ENCODE measurements at regions not wholly inside any gene's neighbourhood (a gene's known extent, or its start where the extent isn't known, plus 50 kb on each side); places are given as distances from the start of the nearest gene placed in this dataset.

DNA sequence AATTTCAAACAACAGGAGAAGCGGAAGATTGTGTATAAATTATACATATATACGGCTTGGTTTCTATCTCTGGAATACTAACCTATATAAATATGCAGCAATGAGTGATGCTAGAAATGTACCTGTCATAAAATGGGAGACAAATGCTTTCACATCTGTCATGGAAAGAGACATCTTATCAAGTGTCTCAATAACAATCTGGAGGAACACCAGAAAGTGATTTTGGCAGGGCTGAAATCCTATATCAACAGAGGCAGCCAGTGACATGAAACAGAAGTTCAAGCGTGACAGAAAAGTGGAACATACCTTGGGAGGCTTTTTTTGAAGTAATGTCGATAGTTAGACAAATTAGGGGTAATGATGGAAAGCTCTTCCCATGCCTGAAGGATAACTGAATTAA is 834.6 kb downstream of the JRKL start:
- TF ChIP-seq, protein P1, sequence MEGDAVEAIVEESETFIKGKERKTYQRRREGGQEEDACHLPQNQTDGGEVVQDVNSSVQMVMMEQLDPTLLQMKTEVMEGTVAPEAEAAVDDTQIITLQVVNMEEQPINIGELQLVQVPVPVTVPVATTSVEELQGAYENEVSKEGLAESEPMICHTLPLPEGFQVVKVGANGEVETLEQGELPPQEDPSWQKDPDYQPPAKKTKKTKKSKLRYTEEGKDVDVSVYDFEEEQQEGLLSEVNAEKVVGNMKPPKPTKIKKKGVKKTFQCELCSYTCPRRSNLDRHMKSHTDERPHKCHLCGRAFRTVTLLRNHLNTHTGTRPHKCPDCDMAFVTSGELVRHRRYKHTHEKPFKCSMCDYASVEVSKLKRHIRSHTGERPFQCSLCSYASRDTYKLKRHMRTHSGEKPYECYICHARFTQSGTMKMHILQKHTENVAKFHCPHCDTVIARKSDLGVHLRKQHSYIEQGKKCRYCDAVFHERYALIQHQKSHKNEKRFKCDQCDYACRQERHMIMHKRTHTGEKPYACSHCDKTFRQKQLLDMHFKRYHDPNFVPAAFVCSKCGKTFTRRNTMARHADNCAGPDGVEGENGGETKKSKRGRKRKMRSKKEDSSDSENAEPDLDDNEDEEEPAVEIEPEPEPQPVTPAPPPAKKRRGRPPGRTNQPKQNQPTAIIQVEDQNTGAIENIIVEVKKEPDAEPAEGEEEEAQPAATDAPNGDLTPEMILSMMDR (IDR thresholded peaks at IDR 0.05; ENCODE audit: low read depth, low read length, missing control alignments): no peak
- Histone ChIP-seq H3K4me3 (ENCODE audit: low read depth, low read length) (no peak overlapping the region), H3K36me3 (replicated peaks) (no peaks in the 10 kb centered on the region), H3K27me3 (replicated peaks) (no peaks in the 10 kb centered on the region), H3K27ac (no peak overlapping the region)
- DNase-seq: no peak
- in situ Hi-C loops (cut with HindIII; ENCODE audit: low pct_ligation_motif_present, low sequenced_read_pairs): no loop called here

DNA sequence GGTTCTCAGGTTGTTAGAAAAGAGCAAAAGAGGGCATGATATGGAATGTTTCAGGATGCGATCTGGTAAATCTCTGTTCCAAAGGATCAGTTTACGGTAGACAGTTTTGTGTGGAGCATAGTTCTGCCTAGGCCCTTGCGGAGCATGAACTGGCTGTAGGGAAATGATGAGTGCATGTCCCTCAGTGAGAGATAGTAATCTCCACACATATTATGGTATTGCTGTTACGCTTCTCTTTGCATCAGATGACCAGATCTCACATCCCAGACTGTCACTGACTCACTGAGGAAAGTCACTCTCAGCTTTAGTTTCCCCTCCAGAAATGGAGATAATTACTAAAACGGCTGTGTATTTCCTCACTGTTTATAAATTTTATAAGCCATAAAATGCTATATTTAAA is 836.0 kb downstream of the JRKL start:
- Histone ChIP-seq H3K4me3 (ENCODE audit: low read depth, low read length) (no peak overlapping the region), H3K27me3 (replicated peaks) (no peaks in the 10 kb centered on the region), H3K36me3 (replicated peaks) (no peaks in the 10 kb centered on the region), H3K27ac (no peak overlapping the region)
- in situ Hi-C loops (cut with HindIII; ENCODE audit: low pct_ligation_motif_present, low sequenced_read_pairs): no loop called here
- TF ChIP-seq, protein P1 (IDR thresholded peaks at IDR 0.05; ENCODE audit: low read depth, low read length, missing control alignments): no peak
- DNase-seq: no peak

DNA sequence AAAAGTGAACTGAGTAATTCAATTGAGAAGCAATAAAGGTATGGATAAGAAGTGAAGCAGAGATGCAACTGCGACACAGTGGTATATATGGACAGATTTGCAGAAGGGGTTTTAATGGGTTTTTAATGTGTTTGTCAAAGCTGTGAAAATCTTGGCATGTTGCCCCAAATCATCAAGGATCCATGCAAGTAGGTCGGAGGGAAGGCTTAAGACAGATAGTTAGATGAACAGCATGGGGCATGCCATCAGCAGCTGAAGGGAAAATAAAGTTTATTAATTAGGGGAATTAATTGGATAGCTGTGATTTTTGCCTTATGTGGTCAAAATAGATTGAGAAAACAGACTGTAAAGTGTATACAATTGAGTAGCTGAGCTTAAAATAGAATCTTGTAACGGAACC is 840.1 kb downstream of the JRKL start:
- in situ Hi-C loops (cut with HindIII; ENCODE audit: low pct_ligation_motif_present, low sequenced_read_pairs): no loop called here
- no peak for DNase-seq
- no peak overlapping the region for H3K27ac ChIP-seq
- H3K36me3 ChIP-seq (replicated peaks): no peaks in the 10 kb centered on the region
- TF ChIP-seq, protein P1 (IDR thresholded peaks at IDR 0.05; ENCODE audit: low read depth, low read length, missing control alignments): no peak
- no peaks in the 10 kb centered on the region for H3K27me3 ChIP-seq (replicated peaks)
- no peak overlapping the region for H3K4me3 ChIP-seq (ENCODE audit: low read depth, low read length)

DNA sequence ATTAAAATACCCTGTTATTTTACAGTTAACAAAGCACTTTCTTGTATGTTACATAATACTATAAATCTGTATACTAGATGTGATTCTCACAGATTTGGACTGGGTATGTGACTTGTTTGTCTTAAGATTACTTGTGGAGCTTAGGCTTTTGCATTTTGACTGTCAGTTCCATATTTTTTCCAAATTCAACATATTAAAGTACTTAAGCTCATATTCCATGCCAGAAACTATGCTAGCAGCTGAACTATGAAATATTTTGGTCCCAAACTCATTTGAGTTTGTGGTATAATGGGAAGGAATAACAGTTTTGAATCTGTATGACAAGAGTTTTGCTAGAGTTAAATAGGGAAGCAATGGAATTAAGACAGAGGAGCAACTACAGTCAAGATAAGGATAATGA is 841.4 kb downstream of the JRKL start:
- no peak overlapping the region for H3K4me3 ChIP-seq (ENCODE audit: low read depth, low read length)
- DNase-seq: no peak
- H3K27me3 ChIP-seq (replicated peaks): no peaks in the 10 kb centered on the region
- in situ Hi-C loops (cut with HindIII; ENCODE audit: low pct_ligation_motif_present, low sequenced_read_pairs): no loop called here
- TF ChIP-seq, protein P1 (IDR thresholded peaks at IDR 0.05; ENCODE audit: low read depth, low read length, missing control alignments): no peak
- H3K27ac ChIP-seq: no peak overlapping the region
- no peaks in the 10 kb centered on the region for H3K36me3 ChIP-seq (replicated peaks)

DNA sequence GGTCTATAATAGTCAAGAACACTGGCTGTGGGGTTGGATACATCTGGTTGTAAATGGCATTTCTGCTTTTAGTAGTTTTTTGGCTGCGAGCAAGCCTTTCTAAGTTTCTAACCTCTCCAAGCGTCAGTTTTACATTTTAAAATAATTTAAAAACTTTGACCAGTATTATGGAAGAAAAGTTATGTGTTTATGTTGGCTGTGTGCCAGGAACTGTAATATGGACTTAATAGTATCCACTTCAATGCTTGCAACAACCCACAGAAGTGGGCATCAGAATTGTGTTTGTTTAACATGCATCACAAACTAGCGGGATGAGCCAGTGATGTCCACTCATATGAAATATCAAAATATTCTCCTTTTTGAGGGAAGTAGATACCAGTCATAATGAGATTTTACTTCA is 844.2 kb downstream of the JRKL start:
- TF ChIP-seq, protein P1 (IDR thresholded peaks at IDR 0.05; ENCODE audit: low read depth, low read length, missing control alignments): no peak
- DNase-seq: no peak
- in situ Hi-C loops (cut with HindIII; ENCODE audit: low pct_ligation_motif_present, low sequenced_read_pairs): no loop called here
- Histone ChIP-seq H3K27ac (no peak overlapping the region), H3K27me3 (replicated peaks) (no peaks in the 10 kb centered on the region), H3K36me3 (replicated peaks) (no peaks in the 10 kb centered on the region), H3K4me3 (ENCODE audit: low read depth, low read length) (no peak overlapping the region)

DNA sequence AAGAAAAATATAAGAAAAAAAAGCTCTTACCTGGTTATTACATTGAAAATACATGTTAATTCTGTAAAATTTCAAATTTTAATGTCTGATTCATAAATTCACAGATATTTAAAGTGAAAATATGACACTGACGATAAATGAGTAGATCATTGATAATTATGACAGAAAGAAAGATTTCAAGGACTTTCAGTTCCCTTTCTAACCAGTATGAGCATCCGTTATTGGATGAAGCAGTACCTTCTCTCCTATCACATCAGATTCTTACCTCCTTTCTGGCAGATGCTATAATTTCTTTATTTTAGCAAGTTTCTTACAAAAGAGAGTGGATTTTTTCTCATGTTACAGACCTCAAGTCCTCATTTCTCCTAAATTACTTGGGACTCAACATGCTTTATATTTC is 847.3 kb downstream of the JRKL start:
- in situ Hi-C loops (cut with HindIII; ENCODE audit: low pct_ligation_motif_present, low sequenced_read_pairs): no loop called here
- TF ChIP-seq, protein P1 (IDR thresholded peaks at IDR 0.05; ENCODE audit: low read depth, low read length, missing control alignments): no peak

More for the DNA sequence above, 847.3 kb downstream of the JRKL start:
- no peaks in the 10 kb centered on the region for H3K27me3 ChIP-seq (replicated peaks)
- DNase-seq: no peak
- no peaks in the 10 kb centered on the region for H3K36me3 ChIP-seq (replicated peaks)
- H3K4me3 ChIP-seq (ENCODE audit: low read depth, low read length): no peak overlapping the region
- H3K27ac ChIP-seq: no peak overlapping the region

All from brain microvascular endothelial cell (primary cell).